GM21737 (cell line): ENCODE measurements at regions not wholly inside any gene's neighbourhood (a gene's known extent, or its start where the extent isn't known, plus 50 kb on each side); places are given as distances from the start of the nearest gene placed in this dataset.
"Not testable (repeated sequence)": the region's sequence is repeated elsewhere in the genome, so short reads cannot be mapped to it uniquely, and the experiment has no call there.

Experiments used
- ATAC-seq: cut with Tn5 transposase; IDR thresholded peaks from one replicate; pipeline ENCODE4 v1.9.1; 2021; ENCODE audit warnings: mild to moderate bottlenecking, moderate library complexity; ENCODE audit not compliant: unreplicated experiment

GRCh38 chr4:4668355-4669210 is 126.7 kb upstream of the STX18 start:
- ATAC-seq = no peak

- no peak for ATAC-seq
These were observed 125.8 kb upstream of the STX18 start for GRCh38 chr4:4667622-4668081.

DNA sequence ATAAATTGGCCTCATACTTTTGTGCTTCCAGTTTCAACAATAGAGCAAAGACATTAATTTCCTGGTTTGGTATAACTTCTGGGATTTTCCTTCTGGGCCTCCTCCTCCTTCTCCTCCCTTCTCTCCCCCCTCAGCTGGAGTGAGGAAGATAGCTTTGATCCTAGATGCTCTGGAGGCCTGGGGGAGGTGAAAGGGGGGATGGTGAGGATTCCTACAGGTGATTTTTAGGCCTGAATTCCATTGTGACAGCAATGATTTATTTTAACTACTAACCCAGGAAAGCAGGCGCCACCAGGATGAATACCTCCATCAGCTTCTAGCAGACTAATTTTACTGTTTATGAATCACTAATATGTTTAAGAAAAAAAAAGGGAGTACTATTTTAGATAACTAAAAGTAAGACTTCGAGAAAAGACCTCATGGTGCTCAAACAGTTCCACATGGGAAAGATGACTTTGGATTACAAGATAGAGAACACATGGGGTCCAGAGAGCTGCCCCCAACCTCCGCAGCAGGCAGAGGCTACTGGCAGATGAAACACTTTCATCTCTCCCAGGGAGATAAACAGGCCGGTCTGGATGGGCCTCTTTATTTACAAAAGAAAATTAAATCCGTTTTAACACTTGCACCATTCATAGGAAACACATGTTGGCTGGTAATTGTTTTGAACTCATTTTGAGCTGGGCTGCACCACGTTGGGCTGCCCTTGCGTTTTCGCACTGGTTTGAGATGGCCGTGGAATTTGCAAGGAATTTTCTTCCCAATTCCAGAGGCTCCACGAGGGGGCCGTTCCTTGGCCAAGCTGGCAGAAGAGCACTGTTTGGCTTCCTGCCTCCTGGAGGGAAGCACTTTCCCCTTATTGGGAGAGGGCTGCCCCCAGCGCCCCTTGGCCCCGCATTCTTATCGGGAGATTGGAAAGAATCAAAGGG is 125.1 kb upstream of the STX18 start:
- no peak for ATAC-seq

DNA sequence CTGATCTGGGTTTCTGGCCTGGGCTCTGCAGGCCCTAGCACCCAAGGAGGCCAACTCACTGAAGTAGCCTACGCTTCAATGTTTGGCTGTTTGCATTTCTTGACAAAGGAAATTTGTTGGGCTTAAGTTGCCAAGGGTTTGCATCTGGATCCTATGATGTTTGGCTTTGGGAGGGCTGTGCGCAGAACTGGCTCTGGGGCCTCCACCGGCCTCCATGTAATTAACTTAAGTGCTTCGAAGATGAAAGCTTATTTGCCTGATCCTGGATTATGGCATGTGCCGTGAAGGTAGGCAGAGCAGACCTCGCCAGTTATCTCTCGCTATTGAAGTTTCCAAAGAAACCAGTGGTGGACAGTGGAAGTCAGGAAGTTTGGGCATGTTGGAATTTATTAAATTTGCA is 124.3 kb upstream of the STX18 start:
- ATAC-seq = no peak

DNA sequence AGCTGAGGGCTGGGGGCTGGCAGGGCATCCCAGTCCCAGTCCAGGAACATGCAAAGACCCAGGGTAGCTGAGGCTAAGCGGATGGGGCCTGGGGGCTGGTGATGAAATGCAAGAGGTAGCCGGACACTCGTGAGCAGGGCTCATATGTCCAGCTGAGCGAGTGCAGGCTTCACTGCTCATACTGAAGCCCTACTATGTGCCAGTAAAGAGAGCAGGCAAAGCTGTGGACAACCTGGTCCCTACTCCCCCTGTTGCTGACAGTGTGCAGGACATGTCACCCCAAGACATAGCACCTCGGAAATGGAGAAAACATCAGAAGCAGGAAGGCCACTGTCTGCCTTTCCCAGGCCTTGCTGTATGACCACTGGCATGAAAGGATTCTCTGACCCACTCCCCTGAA is 122.4 kb upstream of the STX18 start:
- no peak for ATAC-seq

DNA sequence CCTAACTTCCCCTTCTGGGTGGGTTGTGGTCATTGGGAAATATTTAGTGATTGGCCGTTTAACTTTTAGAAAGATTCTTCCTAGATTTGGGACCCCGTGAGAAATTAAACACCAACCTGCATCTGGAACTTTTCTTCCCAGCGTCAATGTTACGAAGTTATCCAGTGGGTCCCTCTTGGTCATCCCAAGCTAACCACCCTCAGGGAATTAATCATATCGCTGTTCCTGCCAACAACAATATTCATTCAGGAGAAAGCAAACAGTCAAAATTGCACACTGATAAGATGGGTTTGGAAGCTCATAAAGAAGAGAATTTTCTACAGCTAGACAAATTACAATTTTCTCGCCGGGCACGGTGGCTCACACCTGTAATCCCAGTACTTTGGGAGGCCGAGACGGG is 121.2 kb upstream of the STX18 start:
- no peak for ATAC-seq

GRCh38 chr4:4662230-4662629 is 120.4 kb upstream of the STX18 start:
- no peak for ATAC-seq

GRCh38 chr4:4659871-4660651 is 118.2 kb upstream of the STX18 start:
- no peak for ATAC-seq

DNA sequence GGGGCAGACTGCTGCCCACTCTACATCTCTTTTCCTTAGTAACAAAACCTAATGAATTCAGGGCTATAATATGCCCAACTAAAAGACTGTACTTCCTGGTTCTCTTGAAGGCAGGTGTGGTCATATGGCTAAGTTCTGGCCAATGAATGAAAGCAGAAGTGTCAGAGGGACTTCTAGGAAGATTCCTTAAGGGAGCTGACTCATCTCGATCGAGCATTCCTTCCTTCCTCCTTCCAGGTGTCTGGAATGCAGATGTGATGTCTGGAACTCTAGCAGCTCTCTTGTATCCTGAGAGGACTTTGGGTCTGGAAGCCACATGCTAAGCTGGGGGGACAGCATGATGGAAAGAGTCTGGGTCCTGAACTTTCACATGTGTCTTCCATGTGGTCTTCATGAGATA is 116.2 kb upstream of the STX18 start:
- ATAC-seq = no peak

DNA sequence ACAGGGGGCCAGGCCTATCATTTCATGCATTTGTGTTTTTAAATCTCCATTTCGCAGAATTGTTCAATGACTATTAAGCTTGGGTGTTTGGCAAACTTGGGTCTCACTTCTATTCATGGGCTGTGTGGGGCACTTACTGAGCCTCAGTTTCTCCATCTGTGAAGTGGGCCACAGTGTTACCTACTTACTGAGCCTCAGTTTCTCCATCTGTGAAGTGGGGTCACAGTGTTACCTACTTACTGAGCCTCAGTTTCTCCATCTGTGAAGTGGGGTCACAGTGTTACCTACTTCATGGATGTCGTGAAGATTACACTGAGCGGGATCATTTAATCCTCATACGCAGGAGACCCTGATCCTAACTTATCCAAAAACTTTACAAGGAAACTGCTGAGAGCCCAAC is 115.1 kb upstream of the STX18 start:
- no peak for ATAC-seq

DNA sequence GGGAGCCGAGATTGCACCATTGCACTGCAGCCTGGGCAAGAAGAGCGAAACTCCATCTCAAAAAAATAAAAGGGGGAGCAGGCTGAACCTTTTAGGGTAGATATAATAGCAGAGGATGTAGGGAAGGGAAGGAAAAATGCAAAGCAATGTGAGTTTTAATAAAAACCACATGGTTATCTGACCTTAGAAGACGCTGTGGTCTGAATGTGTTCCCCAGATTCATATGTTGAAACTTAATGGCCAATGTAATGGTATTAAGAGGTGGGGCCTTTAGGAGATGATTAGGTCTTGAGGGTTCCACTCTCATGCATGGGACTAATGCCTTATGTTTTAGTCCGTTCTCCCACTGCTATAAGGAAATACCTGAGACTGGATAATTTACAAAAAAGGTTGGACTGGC is 114.1 kb upstream of the STX18 start:
- no peak for ATAC-seq

DNA sequence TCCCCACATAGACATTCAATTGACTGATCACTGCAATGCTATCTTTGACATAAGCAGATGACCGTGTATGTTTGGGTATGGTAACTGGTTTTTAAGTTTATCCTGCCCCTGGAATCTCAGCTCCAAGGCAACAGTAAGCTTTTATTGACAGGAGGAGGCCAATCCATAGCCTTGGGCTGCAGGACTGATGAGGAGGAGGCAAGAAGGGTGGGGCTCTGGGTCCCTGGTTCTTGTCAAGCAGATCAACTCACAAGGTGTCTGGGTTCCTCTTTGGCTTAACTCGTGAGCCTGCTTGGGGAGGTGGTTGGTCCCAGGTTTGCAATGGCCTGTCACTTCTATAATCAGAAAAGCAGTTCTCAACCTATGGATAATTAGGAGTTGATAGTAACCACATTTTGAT is 113.2 kb upstream of the STX18 start:
- ATAC-seq = no peak

DNA sequence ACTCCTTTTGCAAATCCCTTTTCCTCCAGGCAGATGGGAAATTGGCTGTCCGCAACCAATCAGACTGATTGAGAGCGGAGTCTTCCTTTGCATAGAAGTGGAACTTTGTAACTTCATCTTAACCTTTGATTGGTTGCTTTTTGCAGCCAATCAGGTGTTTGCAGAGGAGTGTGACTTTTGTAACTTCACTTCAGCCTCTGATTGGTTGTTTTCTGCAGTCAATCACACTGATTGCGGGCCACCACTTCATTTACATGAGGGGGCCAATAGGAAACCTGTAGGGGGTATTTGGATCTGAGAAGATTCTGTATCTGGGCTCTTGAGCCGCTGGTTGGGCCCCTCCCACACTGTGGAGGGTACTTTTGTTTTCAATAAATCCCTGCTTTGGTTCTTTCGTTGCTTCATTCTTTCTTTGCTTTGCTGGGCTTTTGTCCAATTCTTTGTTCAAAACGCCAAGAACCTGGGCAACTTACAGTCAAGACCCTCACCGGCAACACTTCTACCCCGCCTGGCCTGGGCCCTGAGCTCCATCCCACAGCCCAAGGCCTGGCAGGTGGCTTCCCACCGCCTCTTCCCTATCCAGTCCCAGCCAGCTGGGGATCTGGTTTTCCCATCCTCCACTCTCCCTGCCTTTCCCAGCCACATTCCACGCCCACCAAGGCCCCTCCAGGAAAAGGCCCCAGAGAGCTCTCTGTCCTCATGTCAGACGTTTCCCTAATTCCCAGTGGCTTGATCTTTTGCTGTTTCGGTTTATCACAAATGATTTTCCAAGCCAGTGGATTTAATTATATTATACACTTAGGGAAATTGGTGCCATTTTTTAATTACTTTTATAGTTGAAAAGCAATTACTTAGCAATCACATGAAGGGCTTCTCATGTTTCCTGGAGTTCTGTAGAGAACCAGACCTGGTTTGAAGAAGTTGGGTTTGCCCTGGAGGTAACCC is 110.2 kb upstream of the STX18 start:
- ATAC-seq = no peak

DNA sequence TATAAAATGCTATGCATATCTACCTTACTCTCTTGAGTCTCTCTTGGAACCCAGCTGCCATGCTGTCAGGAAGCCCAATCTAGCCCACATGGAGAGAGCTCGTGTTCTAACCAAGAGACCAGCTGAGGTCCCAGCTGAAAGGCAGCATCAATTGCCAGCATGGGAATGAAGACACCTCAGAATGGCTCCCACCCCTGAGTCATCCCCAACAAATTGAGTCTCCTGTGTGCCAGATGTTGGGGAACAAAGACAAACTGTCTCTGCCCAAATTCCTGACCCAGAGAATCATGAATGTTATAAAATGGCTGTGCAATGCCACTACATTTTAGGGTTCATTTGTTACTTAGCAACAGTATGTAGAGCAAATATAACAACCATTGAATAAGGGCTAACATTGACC is 105.2 kb upstream of the STX18 start:
- ATAC-seq = no peak

GRCh38 chr4:4645743-4646142 is 103.9 kb upstream of the STX18 start:
- no peak for ATAC-seq

DNA sequence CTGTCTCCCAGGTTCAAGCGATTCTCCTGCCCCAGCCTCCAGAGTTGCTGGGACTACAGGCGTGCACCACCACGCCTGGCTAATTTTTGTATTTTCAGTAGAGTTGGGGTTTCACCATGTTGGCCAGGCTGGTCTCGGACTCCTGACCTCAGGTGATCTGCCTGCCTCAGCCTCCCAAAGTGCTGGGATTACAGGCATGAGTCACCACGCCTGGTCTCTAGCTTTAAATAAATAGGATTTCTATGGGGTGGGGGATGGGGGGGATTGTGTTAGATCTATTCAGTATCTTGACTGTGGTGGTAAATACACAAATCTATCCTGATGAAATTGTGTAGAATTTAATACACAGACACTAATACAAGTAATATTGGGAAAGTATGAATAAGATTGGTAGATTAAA is 102.4 kb upstream of the STX18 start:
- ATAC-seq = not testable (repeated sequence)

DNA sequence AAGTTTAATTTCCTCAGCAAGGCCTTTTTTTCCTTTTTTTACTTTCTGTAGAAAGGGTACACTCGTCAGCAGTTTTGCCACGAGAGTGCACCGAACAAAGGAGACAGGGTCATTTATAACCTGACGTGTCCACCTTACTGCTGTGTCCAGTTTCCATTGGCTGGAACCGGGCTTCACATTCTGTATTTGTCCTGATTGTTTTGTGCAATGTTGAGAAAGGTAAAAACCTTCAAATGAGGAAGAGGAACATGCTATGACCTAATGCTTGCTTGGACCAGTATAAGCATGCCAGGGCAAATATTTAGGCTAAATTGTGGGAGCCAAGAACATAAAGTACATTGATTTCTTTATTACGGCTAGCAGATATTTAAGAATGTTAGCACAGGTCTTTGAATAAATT is 101.9 kb upstream of the STX18 start:
- ATAC-seq = not testable (repeated sequence)

DNA sequence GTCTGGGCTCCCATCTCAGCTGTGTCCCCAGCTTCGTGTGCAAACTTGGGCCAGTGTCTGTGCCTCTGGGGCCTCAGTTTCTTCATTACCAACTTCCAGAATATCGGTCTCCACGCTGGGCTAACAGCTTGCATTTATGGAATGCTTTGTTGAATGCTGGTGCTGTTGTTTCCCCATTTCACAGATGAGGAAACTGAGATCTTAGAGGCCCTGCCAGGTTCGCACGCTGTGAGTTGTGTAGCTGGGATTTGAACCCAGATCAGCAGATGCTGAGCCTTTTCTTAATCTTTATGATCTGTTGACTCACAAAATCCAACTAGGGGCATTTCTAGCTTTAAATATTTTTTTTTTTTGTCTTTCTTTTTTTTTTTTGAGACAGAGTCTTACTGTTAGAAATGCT is 101.5 kb upstream of the STX18 start:
- no peak for ATAC-seq

- ATAC-seq = no peak
These were observed 100.7 kb upstream of the STX18 start for GRCh38 chr4:4642496-4643000.
